CD4-positive, CD25-positive, alpha-beta regulatory T cell (primary cell): ENCODE measurements at regions not wholly inside any gene's neighbourhood (a gene's known extent, or its start where the extent isn't known, plus 50 kb on each side); places are given as distances from the start of the nearest gene placed in this dataset.

Experiments used
- ATAC-seq, 2 donors: fragments of 150-1000 bp; cut with Tn5 transposase; one replicate each; pipeline ENCODE4 v1.10.0; 2021; ENCODE audit warnings: low read depth in 2 of 2, moderate number of reproducible peaks in 2 of 2, moderate library complexity in 1 of 2
- DNase-seq, 3 donors: peaks; one replicate each; pipeline versions ENCODE4 v3.0.0 to v3.0.0-alpha.2; 2012 to 2022; ENCODE audit warnings: mixed read lengths in 1 of 3
- H3K27ac ChIP-seq: one replicate; pipeline ENCODE4 v1.7.0; 2013; ENCODE audit warnings: mild to moderate bottlenecking, low read length; ENCODE audit not compliant: insufficient read depth, poor library complexity, severe bottlenecking
- H3K27me3 ChIP-seq: one replicate; pipeline ENCODE4 v1.7.0; 2013; ENCODE audit warnings: low read length; ENCODE audit not compliant: control insufficient read depth, insufficient read depth
- H3K36me3 ChIP-seq: one replicate; pipeline ENCODE4 v1.7.0; 2013; ENCODE audit warnings: mild to moderate bottlenecking, low read length, moderate library complexity; ENCODE audit not compliant: control insufficient read depth, insufficient read depth
- H3K4me1 ChIP-seq: 2 replicates; pipeline ENCODE4 v1.7.0; 2013; ENCODE audit warnings: mild to moderate bottlenecking, low read length; ENCODE audit not compliant: insufficient read depth, control insufficient read depth, poor library complexity, severe bottlenecking
- H3K4me3 ChIP-seq: one replicate; pipeline ENCODE4 v1.7.0; 2013; ENCODE audit warnings: low read depth, mild to moderate bottlenecking, low read length, moderate library complexity
- H3K9me3 ChIP-seq, 2 experiments: 1 replicate in 1 of 2; 2 replicates in 1 of 2; pipeline ENCODE4 v1.7.0; 2013; ENCODE audit warnings: low read length in 2 of 2, mild to moderate bottlenecking in 1 of 2, moderate library complexity in 1 of 2; ENCODE audit not compliant: control insufficient read depth in 2 of 2
- H3K27ac Mint-ChIP-seq, 3 donors: one replicate each; pipeline ENCODE4 v1.8.0; 2020 to 2022; ENCODE audit warnings: mild to moderate bottlenecking in 3 of 3, mixed read lengths in 3 of 3, moderate library complexity in 2 of 3
- H3K27me3 Mint-ChIP-seq: one replicate; pipeline ENCODE4 v1.8.0; 2022; ENCODE audit warnings: mild to moderate bottlenecking, mixed read lengths
- H3K36me3 Mint-ChIP-seq: one replicate; pipeline ENCODE4 v1.8.0; 2020; ENCODE audit warnings: mixed read lengths
- H3K4me1 Mint-ChIP-seq, 4 donors: one replicate each; pipeline ENCODE4 v1.8.0; 2020 to 2022; ENCODE audit warnings: mixed read lengths in 4 of 4, mild to moderate bottlenecking in 1 of 4
- H3K4me3 Mint-ChIP-seq, 4 donors: one replicate each; pipeline ENCODE4 v1.8.0; 2020 to 2022; ENCODE audit warnings: mild to moderate bottlenecking in 4 of 4, mixed read lengths in 4 of 4, moderate library complexity in 3 of 4
- H3K9me3 Mint-ChIP-seq, 7 donors: one replicate each; pipeline ENCODE4 v1.8.0; 2020 to 2022; ENCODE audit warnings: mixed read lengths in 7 of 7, mild to moderate bottlenecking in 3 of 7, moderate library complexity in 2 of 7

- Histone ChIP-seq H3K9me3 (no peaks in the 10 kb centered on the region), H3K4me3 (no peak overlapping the region), H3K27me3 (no peaks in the 10 kb centered on the region), H3K36me3 (no peaks in the 10 kb centered on the region), H3K27ac (no peak overlapping the region), H3K4me1 (no peaks in the 10 kb centered on the region)
- H3K4me1 Mint-ChIP-seq, result no peaks in the 10 kb centered on the region
- ATAC-seq (no peak), DNase-seq (no peak)
- H3K9me3 Mint-ChIP-seq, result peaks cover 2 to 12% (median 5%) of the 10 kb centered on the region in 7 donors
- no peak overlapping the region for H3K4me3 Mint-ChIP-seq
- no peaks in the 10 kb centered on the region for H3K27me3 Mint-ChIP-seq
- peak overlapping the region in 1 of 3 donors; percentile 28 for H3K27ac Mint-ChIP-seq
- H3K36me3 Mint-ChIP-seq, result no peaks in the 10 kb centered on the region
Observed at GRCh38 chr6:50236164-50236563, 186.4 kb upstream of the DEFB112 start.

GRCh38 chr6:50239853-50240252 lies 190.1 kb upstream of the DEFB112 start:
- H3K4me1 ChIP-seq, result no peaks in the 10 kb centered on the region
- Mint-ChIP-seq H3K4me3 (no peak overlapping the region), H3K4me1 (no peaks in the 10 kb centered on the region), H3K36me3 (no peaks in the 10 kb centered on the region), H3K27me3 (no peaks in the 10 kb centered on the region), H3K9me3 (peaks cover 0 to 17% (median 5%) of the 10 kb centered on the region in 7 donors), H3K27ac (no peak overlapping the region)
- no peaks in the 10 kb centered on the region for H3K9me3 ChIP-seq
- no peak overlapping the region for H3K4me3 ChIP-seq
- ATAC-seq (no peak), DNase-seq (no peak)
- no peaks in the 10 kb centered on the region for H3K27me3 ChIP-seq
- no peak overlapping the region for H3K27ac ChIP-seq
- H3K36me3 ChIP-seq, result no peaks in the 10 kb centered on the region

GRCh38 chr6:50240986-50241385 lies 191.3 kb upstream of the DEFB112 start:
- Histone ChIP-seq H3K4me3 (no peak overlapping the region), H3K9me3 (no peaks in the 10 kb centered on the region), H3K27ac (no peak overlapping the region), H3K27me3 (no peaks in the 10 kb centered on the region), H3K4me1 (no peaks in the 10 kb centered on the region), H3K36me3 (no peaks in the 10 kb centered on the region)
- H3K36me3 Mint-ChIP-seq, result no peaks in the 10 kb centered on the region
- no peak for ATAC-seq
- peaks cover 0 to 17% (median 5%) of the 10 kb centered on the region in 7 donors for H3K9me3 Mint-ChIP-seq
- DNase-seq, result no peak
- no peaks in the 10 kb centered on the region for H3K27me3 Mint-ChIP-seq
- H3K4me1 Mint-ChIP-seq, result no peaks in the 10 kb centered on the region
- no peak overlapping the region for H3K4me3 Mint-ChIP-seq
- H3K27ac Mint-ChIP-seq, result no peak overlapping the region

GRCh38 chr6:50249493-50249892 lies 199.8 kb upstream of the DEFB112 start:
- Histone ChIP-seq H3K36me3 (no peaks in the 10 kb centered on the region), H3K4me1 (no peaks in the 10 kb centered on the region), H3K4me3 (no peak overlapping the region), H3K9me3 (no peaks in the 10 kb centered on the region), H3K27ac (no peak overlapping the region), H3K27me3 (no peaks in the 10 kb centered on the region)
- no peak for ATAC-seq
- Mint-ChIP-seq H3K9me3 (peaks cover 0 to 15% (median 4%) of the 10 kb centered on the region in 7 donors), H3K36me3 (no peaks in the 10 kb centered on the region), H3K4me3 (no peak overlapping the region), H3K4me1 (no peaks in the 10 kb centered on the region), H3K27me3 (no peaks in the 10 kb centered on the region), H3K27ac (no peak overlapping the region)
- no peak for DNase-seq

- H3K4me3 ChIP-seq, result no peak overlapping the region
- no peak for DNase-seq
- Mint-ChIP-seq H3K9me3 (peaks cover 0 to 22% (median 13%) of the 10 kb centered on the region in 7 donors), H3K36me3 (no peaks in the 10 kb centered on the region), H3K4me1 (no peaks in the 10 kb centered on the region), H3K4me3 (no peak overlapping the region), H3K27me3 (no peaks in the 10 kb centered on the region), H3K27ac (no peak overlapping the region)
- no peak overlapping the region for H3K27ac ChIP-seq
- H3K9me3 ChIP-seq, result peaks cover 2 to 5% of the 10 kb centered on the region in 2 experiments
- no peaks in the 10 kb centered on the region for H3K36me3 ChIP-seq
- no peaks in the 10 kb centered on the region for H3K27me3 ChIP-seq
- H3K4me1 ChIP-seq, result no peaks in the 10 kb centered on the region
- ATAC-seq, result no peak
Observed at GRCh38 chr6:50257322-50257721, 207.6 kb upstream of the DEFB112 start.

- peaks cover 1 to 22% (median 13%) of the 10 kb centered on the region in 7 donors for H3K9me3 Mint-ChIP-seq
- Histone ChIP-seq H3K27ac (no peak overlapping the region), H3K9me3 (peaks cover 2 to 5% of the 10 kb centered on the region in 2 experiments), H3K4me3 (no peak overlapping the region), H3K4me1 (no peaks in the 10 kb centered on the region), H3K27me3 (no peaks in the 10 kb centered on the region), H3K36me3 (no peaks in the 10 kb centered on the region)
- H3K27me3 Mint-ChIP-seq, result no peaks in the 10 kb centered on the region
- DNase-seq (no peak), ATAC-seq (no peak)
- H3K27ac Mint-ChIP-seq, result no peak overlapping the region
- H3K4me1 Mint-ChIP-seq, result no peaks in the 10 kb centered on the region
- H3K36me3 Mint-ChIP-seq, result no peaks in the 10 kb centered on the region
- H3K4me3 Mint-ChIP-seq, result peak overlapping the region in 1 of 4 donors; percentile 44
Observed at GRCh38 chr6:50259903-50260302, 210.2 kb upstream of the DEFB112 start.

- DNase-seq (no peak), ATAC-seq (no peak)
- no peak overlapping the region for H3K4me3 ChIP-seq
- no peaks in the 10 kb centered on the region for H3K27me3 ChIP-seq
- no peaks in the 10 kb centered on the region for H3K4me1 ChIP-seq
- Mint-ChIP-seq H3K4me1 (no peaks in the 10 kb centered on the region), H3K9me3 (peaks cover 1 to 14% (median 8%) of the 10 kb centered on the region in 7 donors), H3K36me3 (no peaks in the 10 kb centered on the region), H3K4me3 (no peak overlapping the region), H3K27ac (no peak overlapping the region), H3K27me3 (no peaks in the 10 kb centered on the region)
- peaks cover 0 to 3% of the 10 kb centered on the region in 2 experiments for H3K9me3 ChIP-seq
- no peaks in the 10 kb centered on the region for H3K36me3 ChIP-seq
- H3K27ac ChIP-seq, result no peak overlapping the region
Observed at GRCh38 chr6:50264995-50265571, 215.4 kb upstream of the DEFB112 start.

- H3K4me1 Mint-ChIP-seq, result no peaks in the 10 kb centered on the region
- no peak overlapping the region for H3K27ac Mint-ChIP-seq
- DNase-seq (no peak), ATAC-seq (no peak)
- H3K36me3 Mint-ChIP-seq, result no peaks in the 10 kb centered on the region
- Histone ChIP-seq H3K4me1 (no peaks in the 10 kb centered on the region), H3K4me3 (no peak overlapping the region), H3K27ac (no peak overlapping the region), H3K36me3 (no peaks in the 10 kb centered on the region), H3K27me3 (no peaks in the 10 kb centered on the region), H3K9me3 (no peaks in the 10 kb centered on the region)
- peaks cover 3 to 13% (median 6%) of the 10 kb centered on the region in 7 donors for H3K9me3 Mint-ChIP-seq
- no peak overlapping the region for H3K4me3 Mint-ChIP-seq
- H3K27me3 Mint-ChIP-seq, result no peaks in the 10 kb centered on the region
Observed at GRCh38 chr6:50270415-50270814, 220.7 kb upstream of the DEFB112 start.
